Erythroblast (primary cell): ENCODE measurements at regions not wholly inside any gene's neighbourhood (a gene's known extent, or its start where the extent isn't known, plus 50 kb on each side); places are given as distances from the start of the nearest gene placed in this dataset.
"Not testable (repeated sequence)": the region's sequence is repeated elsewhere in the genome, so short reads cannot be mapped to it uniquely, and the experiment has no call there.

Experiments used
- DNase-seq, 2 experiments: peaks; one replicate each; lab custom pipeline; 2025; lab: John Stamatoyannopoulos, UW
- GATA1 ChIP-seq: IDR thresholded peaks from 2 replicates; pipeline ENCODE4 v1.6.1; 2011; ENCODE audit warnings: low read depth, mild to moderate bottlenecking, control low read depth, low read length, moderate library complexity
- POLR2A ChIP-seq: IDR thresholded peaks from 2 replicates; pipeline ENCODE4 v1.6.1; 2011; ENCODE audit warnings: mild to moderate bottlenecking, low read length

GRCh38 chr7:142461437-142461836, 203.6 kb upstream of the PRSS58 start:
- no peak for TF ChIP-seq GATA1
- no peak for TF ChIP-seq POLR2A
- DNase-seq, result no peak

GRCh38 chr7:142460402-142461117, 202.7 kb upstream of the PRSS58 start:
- no peak for DNase-seq
- no peak for TF ChIP-seq GATA1
- no peak for TF ChIP-seq POLR2A

- no peak for TF ChIP-seq GATA1
- TF ChIP-seq POLR2A, result no peak
- DNase-seq, result peak; percentile 61 to 71
These were observed 201.7 kb upstream of the PRSS58 start for GRCh38 chr7:142459551-142459963.

- DNase-seq, result no peak
- no peak for TF ChIP-seq GATA1
- TF ChIP-seq POLR2A, result no peak
These were observed 199.4 kb upstream of the PRSS58 start for GRCh38 chr7:142457146-142457703.

- DNase-seq, result no peak
- TF ChIP-seq GATA1, result no peak
- TF ChIP-seq POLR2A, result no peak
These were observed 197.5 kb upstream of the PRSS58 start for GRCh38 chr7:142455392-142455791.

GRCh38 chr7:142454862-142455261, 197.0 kb upstream of the PRSS58 start:
- TF ChIP-seq GATA1, result no peak
- TF ChIP-seq POLR2A, result no peak

GRCh38 chr7:142452791-142453190, 194.9 kb upstream of the PRSS58 start:
- DNase-seq, result no peak
- TF ChIP-seq GATA1 (no peak), POLR2A (no peak)

More at GRCh38 chr7:142454862-142455261, 197.0 kb upstream of the PRSS58 start:
- no peak for DNase-seq

- TF ChIP-seq GATA1, result no peak
- no peak for TF ChIP-seq POLR2A
- DNase-seq, result no peak
These were observed 194.0 kb upstream of the PRSS58 start for GRCh38 chr7:142451817-142452216.

GRCh38 chr7:142451296-142451695, 193.4 kb upstream of the PRSS58 start:
- TF ChIP-seq POLR2A (no peak), GATA1 (no peak)
- no peak for DNase-seq

GRCh38 chr7:142450695-142451094, 192.8 kb upstream of the PRSS58 start:
- no peak for DNase-seq
- TF ChIP-seq GATA1, result no peak
- no peak for TF ChIP-seq POLR2A

- no peak for DNase-seq
- TF ChIP-seq GATA1 (no peak), POLR2A (no peak)
These were observed 192.3 kb upstream of the PRSS58 start for GRCh38 chr7:142450206-142450605.

- DNase-seq, result not testable (repeated sequence)
These were observed 191.0 kb upstream of the PRSS58 start for GRCh38 chr7:142448857-142449256.

- DNase-seq, result no peak
- TF ChIP-seq POLR2A, result no peak
- TF ChIP-seq GATA1, result no peak
These were observed 189.9 kb upstream of the PRSS58 start for GRCh38 chr7:142447762-142448161.

- TF ChIP-seq GATA1 (no peak), POLR2A (no peak)
- DNase-seq, result no peak
These were observed 187.3 kb upstream of the PRSS58 start for GRCh38 chr7:142445019-142445686.
